Esophagus squamous epithelium (tissue), 4 donors: ENCODE measurements at regions not wholly inside any gene's neighbourhood (a gene's known extent, or its start where the extent isn't known, plus 50 kb on each side); places are given as distances from the start of the nearest gene placed in this dataset.

Experiments used
- POLR2A ChIP-seq, 4 donors: fragments of 450-650 bp; IDR thresholded peaks; one replicate each; pipeline ENCODE4 v1.6.1; 2017; ENCODE audit warnings: antibody characterized with exemption in 4 of 4, mild to moderate bottlenecking in 4 of 4, moderate library complexity in 3 of 4
- TF ChIP-seq, protein P1 (sequence below), 6 experiments: fragments of 450-650 bp in 4 of 6; fragments of 200-600 bp in 2 of 6; sonication (generic) in 2 of 6; IDR thresholded peaks; one replicate each; pipeline ENCODE4 v1.5.1; 2016 to 2019; ENCODE audit warnings: antibody characterized with exemption in 6 of 6, mild to moderate bottlenecking in 4 of 6, moderate library complexity in 4 of 6

DNA sequence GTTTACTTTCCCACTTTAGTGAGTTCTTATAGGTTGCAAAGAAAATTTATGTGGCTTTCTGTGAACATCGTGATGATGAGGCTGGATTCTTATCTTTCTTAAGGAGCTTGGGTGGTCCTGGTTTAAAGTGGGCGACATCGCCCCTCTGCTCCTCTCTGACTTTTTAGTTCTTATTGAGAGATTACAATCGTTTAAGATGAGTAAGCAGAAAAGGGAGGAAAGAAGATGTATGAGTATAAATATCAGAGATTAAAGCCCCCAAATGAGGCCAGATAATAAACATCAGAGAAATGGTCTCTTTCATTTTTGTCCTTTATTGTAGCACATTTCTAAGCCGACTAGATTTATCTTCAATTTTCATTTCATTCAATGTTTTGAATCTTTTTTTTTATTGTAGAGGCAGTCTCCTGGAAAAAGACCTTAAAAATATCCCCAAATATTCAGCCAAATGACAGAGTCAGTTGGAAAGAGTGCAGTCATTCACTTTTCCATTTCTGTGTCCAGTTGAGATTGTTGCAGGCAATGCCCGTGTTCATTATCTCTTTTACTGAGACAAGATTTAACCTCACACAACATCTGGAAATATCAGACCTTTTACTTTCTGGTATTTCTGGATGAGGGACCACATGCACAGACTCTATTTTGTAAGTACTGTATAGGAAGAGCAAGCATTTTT is 62.0 kb upstream of the PDE7B start:
- TF ChIP-seq, protein P1, sequence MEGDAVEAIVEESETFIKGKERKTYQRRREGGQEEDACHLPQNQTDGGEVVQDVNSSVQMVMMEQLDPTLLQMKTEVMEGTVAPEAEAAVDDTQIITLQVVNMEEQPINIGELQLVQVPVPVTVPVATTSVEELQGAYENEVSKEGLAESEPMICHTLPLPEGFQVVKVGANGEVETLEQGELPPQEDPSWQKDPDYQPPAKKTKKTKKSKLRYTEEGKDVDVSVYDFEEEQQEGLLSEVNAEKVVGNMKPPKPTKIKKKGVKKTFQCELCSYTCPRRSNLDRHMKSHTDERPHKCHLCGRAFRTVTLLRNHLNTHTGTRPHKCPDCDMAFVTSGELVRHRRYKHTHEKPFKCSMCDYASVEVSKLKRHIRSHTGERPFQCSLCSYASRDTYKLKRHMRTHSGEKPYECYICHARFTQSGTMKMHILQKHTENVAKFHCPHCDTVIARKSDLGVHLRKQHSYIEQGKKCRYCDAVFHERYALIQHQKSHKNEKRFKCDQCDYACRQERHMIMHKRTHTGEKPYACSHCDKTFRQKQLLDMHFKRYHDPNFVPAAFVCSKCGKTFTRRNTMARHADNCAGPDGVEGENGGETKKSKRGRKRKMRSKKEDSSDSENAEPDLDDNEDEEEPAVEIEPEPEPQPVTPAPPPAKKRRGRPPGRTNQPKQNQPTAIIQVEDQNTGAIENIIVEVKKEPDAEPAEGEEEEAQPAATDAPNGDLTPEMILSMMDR (IDR thresholded peaks at IDR 0.05), result no peak
- no peak for TF ChIP-seq POLR2A (IDR thresholded peaks at IDR 0.05)
